NCI-H1694 treated with DMSO at 0.1 percent for 48 hours (cell line): ENCODE measurements at regions not wholly inside any gene's neighbourhood (a gene's known extent, or its start where the extent isn't known, plus 50 kb on each side); places are given as distances from the start of the nearest gene placed in this dataset.
"Not testable (repeated sequence)": the region's sequence is repeated elsewhere in the genome, so short reads cannot be mapped to it uniquely, and the experiment has no call there.

Experiments used
- DNase-seq: peaks from one replicate; lab custom pipeline; 2025; lab: John Stamatoyannopoulos, UW

GRCh38 chr6:125591796-125592195, 157.6 kb upstream of the HEY2 start:
- not testable (repeated sequence) for DNase-seq

DNA sequence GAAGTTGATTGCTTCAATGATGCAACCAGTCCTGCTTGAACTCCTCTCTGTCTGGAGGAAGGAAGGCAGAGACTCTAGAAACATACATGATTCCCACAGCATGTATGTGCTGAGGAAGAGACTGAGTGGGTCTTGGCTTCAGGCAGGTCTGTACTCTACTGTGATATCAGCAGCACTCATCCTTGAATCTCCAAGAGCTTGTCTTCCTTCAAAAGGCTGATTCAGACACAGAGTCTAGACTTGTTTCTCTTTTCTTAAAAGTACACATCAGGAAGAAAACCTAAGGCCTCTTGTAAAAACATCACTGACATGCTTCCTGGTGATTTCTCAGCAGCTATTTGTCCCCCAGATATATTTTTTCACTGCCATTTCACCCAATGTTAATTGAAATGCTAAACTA, 155.7 kb upstream of the HEY2 start:
- DNase-seq = no peak

DNA sequence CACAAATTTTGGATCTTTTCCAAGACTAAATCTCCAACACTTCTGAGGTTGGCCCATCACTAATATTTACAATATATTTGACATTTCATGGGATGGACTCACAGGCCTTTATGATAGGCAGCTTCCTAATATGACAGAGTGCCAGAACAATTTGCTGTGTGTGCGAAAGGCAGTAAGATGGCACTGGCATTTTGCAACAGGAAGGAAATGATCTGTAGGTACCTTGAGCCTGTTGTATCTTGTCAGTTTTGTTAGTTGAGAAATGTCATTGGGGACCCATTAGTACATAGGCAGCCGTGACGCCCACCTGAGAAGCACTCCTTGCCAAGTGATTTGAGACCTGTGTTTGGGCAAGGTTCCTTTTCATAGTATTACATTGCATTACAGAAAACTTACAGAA, 153.4 kb upstream of the HEY2 start:
- DNase-seq = no peak

GRCh38 chr6:125597411-125598253, 151.8 kb upstream of the HEY2 start:
- DNase-seq = no peak

DNA sequence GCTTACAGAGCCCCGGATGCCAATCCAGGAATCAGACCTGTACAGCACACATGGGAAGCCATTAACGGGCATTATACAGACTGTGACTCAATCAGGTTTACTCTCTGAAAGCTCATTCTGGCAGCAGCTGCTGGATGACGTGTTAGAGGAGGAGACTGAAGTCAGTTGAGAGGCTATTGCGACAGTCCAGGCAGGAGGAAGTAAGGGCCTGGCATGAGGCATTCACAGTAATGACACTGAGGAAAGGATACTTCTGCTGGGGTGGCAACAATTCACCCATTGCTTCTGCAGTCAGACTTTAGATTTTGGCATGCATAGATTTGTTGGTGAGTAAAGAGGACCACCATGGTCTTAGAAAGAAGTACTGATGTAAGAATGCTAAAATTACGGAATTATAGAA, 151.0 kb upstream of the HEY2 start:
- DNase-seq = no peak

- no peak for DNase-seq
Observed at GRCh38 chr6:125604257-125604656, 145.2 kb upstream of the HEY2 start.

- DNase-seq = peak; percentile 14
Observed at GRCh38 chr6:125611573-125612344, 137.7 kb upstream of the HEY2 start.

- no peak for DNase-seq
Observed at GRCh38 chr6:125612345-125612846, 137.0 kb upstream of the HEY2 start.

GRCh38 chr6:125618629-125619028, 130.8 kb upstream of the HEY2 start:
- DNase-seq = no peak

GRCh38 chr6:125623085-125623484, 126.3 kb upstream of the HEY2 start:
- DNase-seq = no peak

GRCh38 chr6:125631165-125631564, 118.3 kb upstream of the HEY2 start:
- no peak for DNase-seq

DNA sequence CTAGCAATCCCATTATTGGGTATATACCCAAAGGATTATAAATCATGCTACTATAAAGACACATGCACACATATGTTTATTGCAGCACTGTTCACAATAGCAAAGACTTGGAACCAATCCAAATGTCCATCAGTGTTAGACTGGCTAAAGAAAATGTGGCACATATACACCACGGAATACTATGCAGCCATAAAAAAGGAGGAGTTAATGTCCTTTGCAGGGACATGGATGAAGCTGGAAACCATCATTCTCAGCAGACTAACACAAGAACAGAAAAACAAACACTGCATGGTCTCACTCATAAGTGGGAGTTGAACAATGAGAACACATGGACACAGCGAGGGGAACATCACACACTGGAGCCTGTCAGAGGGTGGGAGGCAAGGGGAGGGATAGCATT, 113.4 kb upstream of the HEY2 start:
- not testable (repeated sequence) for DNase-seq

DNA sequence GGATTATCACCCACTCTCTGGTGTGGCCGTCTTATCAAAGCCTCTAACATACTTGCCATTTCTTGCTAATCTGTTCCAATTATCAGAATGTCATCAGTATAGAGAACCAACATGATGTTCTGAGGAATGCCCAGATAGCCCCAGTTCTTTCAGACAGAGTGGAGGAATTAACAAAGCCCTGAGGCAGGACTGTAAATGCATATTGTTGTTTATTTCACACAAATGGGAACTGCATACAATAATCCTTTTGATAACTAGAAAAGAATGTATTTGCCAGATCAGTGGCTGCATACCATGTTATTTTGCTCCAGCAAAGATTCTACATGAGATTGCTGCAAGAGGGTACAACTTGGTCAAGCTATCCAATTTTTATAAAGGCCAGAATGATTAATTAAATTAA, 112.8 kb upstream of the HEY2 start:
- no peak for DNase-seq

DNA sequence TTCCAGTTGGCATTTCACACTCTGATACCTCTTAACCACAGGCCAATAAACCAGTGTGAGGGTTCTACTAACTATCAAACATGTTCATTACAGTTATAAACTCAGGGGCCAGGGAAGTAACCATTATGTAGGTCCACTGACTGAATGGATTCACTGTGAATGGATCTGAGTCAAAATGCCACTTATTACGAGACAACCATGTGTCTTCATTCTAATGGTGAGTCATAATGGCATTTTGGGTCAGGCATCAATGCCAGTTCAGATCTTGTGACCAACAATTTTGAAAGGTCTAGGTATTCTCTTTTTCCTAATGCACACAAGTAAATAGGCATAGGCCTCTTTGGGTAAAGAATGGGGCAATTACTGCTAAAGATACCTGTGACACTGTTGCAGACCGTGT, 112.2 kb upstream of the HEY2 start:
- DNase-seq = no peak

- DNase-seq = no peak
Observed at GRCh38 chr6:125639466-125640020, 109.9 kb upstream of the HEY2 start.

GRCh38 chr6:125640441-125641150, 108.8 kb upstream of the HEY2 start:
- DNase-seq = no peak

- DNase-seq = not testable (repeated sequence)
Observed at GRCh38 chr6:125643967-125644661, 105.3 kb upstream of the HEY2 start.

- no peak for DNase-seq
Observed at GRCh38 chr6:125647391-125647790, 102.0 kb upstream of the HEY2 start.

DNA sequence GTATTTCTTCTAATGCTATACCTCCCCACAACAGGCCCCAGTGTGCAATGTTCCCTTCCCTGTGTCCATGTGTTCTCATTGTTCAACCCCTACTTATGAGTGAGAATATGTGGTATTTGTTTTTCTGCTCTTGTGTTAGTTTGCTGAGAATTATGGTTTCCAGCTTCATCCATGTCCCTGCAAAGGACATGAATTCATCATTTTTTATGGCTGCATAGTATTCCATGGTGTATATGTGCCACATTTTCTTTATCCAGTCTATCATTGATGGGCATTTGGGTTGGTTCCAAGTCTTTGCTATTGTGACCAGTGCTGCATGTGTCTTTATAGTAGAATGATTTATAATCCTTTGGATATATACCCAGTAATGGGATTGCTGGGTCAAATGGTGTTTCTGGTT, 95.7 kb upstream of the HEY2 start:
- not testable (repeated sequence) for DNase-seq

DNA sequence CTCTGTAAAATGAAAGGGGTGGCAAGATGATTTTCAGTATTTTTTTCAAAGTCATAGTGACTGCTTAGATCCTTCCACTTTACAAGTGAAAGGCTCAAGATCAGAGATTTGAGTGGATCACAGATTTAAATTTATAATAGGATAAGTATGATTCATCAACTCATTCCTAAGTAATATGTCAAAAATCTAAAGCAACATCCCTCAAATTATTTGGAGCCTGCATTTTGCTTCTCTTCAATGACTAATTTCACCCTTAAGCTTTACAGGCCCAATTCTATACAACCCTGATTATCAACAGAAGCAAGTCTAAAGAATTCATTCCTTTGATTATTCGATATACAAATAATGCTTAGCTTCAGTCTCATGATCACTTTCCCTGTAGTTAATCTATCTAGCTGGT, 93.9 kb upstream of the HEY2 start:
- no peak for DNase-seq

DNA sequence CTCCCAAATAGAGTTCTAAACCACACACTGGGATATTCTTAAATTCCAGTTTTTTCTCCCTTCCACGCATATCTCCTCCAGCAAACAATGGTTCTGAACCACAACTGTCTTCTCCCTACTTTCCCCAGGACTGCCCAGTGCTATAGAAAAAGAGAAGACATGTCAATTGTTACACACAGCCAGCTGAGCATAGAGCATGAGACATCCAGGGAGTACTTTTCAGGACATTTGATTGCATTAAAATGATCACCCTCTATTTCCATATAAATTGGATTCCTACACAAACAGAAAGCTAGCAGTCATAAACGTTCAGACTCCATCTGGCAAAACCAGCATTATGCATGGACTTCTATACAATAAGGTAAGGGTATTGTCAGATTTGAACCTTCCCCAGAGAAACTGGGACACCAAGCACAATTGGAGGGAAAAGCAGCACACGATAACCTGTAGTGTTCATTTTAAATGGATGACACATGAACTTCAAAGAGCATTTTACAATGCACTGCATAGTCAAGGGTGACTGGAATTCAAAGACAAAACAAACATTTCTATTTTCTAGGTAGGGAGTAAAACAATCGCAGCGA, 93.1 kb upstream of the HEY2 start:
- DNase-seq = no peak
